GM21526 (cell line): ENCODE measurements at regions not wholly inside any gene's neighbourhood (a gene's known extent, or its start where the extent isn't known, plus 50 kb on each side); places are given as distances from the start of the nearest gene placed in this dataset.
"Not testable (repeated sequence)": the region's sequence is repeated elsewhere in the genome, so short reads cannot be mapped to it uniquely, and the experiment has no call there.

Experiments used
- ATAC-seq: cut with Tn5 transposase; IDR thresholded peaks from one replicate; pipeline ENCODE4 v1.9.1; 2021; ENCODE audit warnings: moderate library complexity; ENCODE audit not compliant: unreplicated experiment, low FRiP score

GRCh38 chr14:28252124-28252523 lies 514.5 kb upstream of the FOXG1 start:
- not testable (repeated sequence) for ATAC-seq

DNA sequence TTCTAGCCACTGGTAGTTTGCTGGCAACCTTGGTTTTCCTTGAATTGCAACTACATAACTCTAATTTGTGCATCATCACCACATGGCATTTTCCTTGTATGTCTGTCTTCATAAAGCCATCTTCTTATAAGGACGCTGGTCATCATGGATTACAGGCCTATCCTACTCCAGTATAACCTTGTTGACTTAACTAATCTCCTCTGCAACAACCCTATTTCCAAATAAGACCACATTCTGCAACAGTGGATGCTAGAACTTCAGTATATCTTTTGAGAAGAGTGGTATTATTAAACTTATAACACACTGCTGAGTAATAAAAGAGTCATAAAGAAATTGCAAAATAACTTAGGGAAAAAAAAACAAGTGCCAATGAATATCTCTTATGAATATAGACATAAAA lies 511.8 kb upstream of the FOXG1 start:
- ATAC-seq: no peak

GRCh38 chr14:28264306-28264705 lies 502.3 kb upstream of the FOXG1 start:
- no peak for ATAC-seq

DNA sequence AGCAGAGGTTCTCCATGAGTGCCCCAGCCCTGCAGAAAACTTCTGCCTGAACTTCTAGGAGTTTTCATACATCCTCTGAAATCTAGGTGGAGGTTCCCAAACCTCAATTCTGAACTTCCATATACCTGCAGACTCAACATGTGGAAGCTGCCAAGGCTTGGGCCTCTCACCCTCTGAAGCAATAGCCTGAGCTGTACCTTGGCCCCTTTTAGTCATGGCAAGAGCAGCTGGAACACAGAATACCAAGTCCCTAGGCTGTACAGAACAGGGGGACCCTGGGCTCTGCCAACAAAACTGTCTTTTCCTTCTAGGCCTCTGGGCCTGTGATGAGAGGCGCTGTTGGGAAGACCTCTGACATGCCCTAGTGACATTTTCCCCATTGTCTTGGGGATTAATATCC lies 494.3 kb upstream of the FOXG1 start:
- ATAC-seq: no peak

DNA sequence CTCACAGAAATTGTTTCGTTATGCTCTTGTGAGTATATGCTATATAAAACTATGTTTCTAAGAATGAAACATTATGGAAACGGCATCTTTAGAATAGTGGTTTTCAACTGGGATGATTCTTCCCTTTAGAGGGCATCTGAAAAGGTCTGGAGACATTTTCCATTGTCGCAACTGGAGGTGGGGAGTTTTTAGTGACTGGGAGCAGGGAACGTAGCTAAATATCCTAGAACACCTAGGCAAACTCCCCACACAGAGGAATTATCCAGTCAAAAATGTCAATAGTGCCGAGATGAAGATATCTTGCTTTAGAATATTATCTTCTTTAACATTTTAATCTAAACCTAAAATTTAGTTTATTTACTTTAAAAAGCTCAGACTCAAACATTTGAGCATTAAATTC lies 486.1 kb upstream of the FOXG1 start:
- ATAC-seq: no peak

GRCh38 chr14:28280997-28281598 lies 485.5 kb upstream of the FOXG1 start:
- no peak for ATAC-seq

DNA sequence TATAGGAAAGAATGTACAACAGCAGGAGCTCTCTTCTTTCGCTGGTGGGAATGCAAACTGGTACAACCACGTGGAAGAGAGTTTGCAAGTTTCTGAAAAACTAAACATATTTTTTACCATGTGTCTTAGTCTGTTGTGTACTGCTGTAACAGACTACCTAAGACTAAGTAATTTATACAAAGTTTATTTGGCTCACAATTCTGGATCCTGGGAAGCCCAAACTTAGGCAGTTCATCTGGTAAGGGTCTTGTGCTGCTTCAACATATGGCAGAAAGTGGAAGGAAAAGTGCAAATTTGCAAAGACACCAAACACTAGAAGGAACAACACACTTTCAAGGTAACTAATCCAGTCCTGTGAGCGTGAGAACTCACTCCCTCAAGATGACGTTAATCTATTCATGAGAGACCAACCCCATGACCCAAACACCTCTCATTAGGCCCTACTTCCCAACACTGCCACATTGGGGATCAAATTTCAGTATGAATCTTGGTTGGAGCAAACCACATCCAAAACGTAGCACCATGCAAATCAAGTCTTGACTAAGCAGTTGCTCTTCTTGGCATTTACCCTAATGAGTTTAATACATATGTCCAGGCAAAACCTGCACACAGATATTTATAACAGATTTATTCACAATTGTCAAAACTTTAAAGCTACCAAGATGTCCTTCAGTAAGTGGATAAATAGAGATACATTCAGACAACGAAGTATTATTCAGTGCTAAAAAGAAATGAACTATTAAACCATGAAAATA lies 481.9 kb upstream of the FOXG1 start:
- ATAC-seq: no peak

GRCh38 chr14:28294834-28295440 lies 471.6 kb upstream of the FOXG1 start:
- ATAC-seq: no peak

DNA sequence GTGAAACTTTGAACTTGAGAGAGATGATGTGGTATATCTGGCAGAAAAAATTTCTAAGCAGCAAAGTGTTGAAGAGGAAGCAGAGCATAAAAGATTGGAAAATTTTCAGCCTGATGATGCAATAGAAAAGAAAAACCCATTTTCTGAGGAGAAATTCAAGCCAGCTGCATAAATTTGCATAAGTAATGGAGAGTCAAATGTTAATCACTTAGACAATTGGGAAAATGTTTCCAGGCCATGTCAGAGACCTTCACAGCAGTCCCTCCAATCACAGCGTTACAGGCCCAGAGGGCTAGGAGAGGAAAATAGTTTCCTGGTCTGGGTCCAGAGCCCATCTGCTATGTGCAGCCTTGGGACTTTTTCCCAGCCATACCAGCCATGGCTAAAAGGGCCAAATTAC lies 469.0 kb upstream of the FOXG1 start:
- no peak for ATAC-seq

GRCh38 chr14:28298156-28298555 lies 468.4 kb upstream of the FOXG1 start:
- no peak for ATAC-seq

DNA sequence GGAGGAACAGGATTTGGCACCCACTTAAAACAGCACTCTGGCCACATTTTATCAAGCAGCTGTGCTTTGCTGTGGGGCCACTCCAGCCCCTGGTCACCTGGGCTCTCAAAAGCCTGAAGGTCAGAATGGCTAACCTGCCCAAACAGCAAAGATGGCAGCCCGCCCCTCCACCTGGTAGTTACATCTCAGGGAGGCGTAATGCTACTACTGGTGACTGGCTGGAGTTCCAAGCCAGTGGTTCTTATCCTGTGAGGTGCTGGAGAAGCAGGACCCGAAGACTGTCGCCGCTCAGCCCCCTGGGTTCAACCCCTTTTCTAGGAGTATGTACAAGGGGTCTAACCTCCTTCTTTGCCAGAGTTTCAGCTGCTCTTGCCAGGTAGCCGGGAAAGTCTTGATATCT lies 467.4 kb upstream of the FOXG1 start:
- ATAC-seq: no peak

GRCh38 chr14:28300356-28300755 lies 466.2 kb upstream of the FOXG1 start:
- no peak for ATAC-seq

DNA sequence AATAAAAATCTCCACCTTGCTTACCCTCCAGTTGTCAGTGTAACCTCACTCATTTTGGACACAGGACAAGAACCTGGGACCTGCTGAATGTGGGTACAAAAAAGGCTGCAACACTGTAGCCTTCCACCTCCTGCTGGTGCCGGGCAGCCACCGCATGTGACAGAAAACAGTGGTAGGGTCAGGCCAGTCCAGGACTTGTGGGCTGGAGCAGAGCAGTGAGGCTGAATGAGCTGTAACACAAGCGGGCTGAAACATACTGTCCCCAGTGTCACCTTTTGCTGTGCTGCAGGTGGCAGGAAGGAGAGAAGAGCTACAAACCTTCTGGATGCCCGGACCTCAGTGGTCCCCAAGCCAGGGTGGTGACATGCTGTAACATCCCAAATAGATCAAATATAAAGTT lies 465.4 kb upstream of the FOXG1 start:
- no peak for ATAC-seq

DNA sequence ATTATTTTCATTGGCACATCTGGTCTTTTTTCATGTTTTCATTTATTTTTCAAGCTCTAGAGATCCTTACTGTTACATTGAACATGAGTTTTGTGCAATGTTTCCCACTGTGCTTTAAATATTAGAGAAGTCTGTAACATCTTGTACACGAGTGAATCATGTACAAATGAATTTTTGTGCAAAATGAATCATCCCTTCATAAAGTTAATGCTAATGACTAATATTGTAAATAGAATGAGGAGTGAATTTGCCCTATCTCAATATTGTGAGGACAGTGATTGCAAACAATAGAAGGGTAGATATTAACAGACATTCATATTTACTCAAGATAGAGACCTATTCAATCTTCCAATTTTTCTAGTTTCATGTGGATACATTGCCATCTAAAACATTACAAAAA lies 463.3 kb upstream of the FOXG1 start:
- no peak for ATAC-seq

GRCh38 chr14:28305938-28306337 lies 460.6 kb upstream of the FOXG1 start:
- ATAC-seq: no peak

- ATAC-seq: no peak
These were observed 459.1 kb upstream of the FOXG1 start for GRCh38 chr14:28307506-28307905.

DNA sequence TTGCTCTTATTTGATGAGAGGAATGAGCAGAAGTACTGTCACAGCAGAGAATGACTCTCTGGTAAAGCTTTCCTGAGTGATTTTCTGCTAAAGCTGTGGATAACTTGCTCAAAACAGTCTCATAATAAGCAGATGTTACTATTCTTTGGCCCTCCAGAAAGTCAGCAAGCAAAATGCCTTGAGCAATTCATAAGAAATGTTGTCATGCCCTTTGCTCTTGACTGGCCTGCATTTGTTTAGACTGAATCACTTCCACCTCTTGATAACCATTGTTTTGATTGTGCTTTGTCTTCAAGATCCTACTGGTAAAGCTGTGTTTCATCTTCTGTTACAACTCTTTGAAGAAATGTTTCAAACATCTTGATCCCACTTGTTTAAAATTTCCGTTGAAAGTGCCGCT lies 457.9 kb upstream of the FOXG1 start:
- ATAC-seq: no peak

DNA sequence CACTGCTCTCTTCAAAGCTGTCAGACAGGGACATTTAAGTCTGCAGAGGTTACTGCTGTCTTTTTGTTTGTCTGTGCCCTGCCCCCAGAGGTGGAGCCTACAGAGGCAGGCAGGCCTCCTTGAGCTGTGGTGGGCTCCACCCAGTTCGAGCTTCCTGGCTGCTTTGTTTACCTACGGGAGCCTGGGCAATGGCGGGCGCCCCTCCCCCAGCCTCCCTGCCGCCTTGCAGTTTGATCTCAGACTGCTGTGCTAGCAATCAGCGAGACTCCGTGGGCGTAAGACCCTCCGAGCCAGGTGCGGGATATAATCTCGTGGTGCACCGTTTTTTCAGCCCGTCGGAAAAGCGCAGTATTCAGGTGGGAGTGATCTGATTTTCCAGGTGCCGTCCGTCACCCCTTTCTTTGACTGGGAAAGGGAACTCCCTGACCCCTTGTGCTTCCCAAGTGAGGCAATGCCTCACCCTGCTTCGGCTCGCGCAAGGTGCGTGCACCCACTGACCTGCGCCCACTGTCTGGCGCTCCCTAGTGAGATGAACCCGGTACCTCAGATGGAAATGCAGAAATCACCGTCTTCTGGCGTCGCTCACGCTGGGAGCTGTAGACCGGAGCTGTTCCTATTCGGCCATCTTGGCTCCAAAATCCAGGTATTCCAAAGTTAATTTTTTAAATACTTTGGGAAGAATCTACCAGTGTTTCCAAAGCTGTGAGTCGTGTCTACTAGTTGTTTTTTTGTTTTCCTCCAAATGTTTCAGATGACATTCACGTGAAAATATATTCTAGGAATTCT lies 448.5 kb upstream of the FOXG1 start:
- not testable (repeated sequence) for ATAC-seq

GRCh38 chr14:28321475-28322244 lies 444.9 kb upstream of the FOXG1 start:
- ATAC-seq: no peak

DNA sequence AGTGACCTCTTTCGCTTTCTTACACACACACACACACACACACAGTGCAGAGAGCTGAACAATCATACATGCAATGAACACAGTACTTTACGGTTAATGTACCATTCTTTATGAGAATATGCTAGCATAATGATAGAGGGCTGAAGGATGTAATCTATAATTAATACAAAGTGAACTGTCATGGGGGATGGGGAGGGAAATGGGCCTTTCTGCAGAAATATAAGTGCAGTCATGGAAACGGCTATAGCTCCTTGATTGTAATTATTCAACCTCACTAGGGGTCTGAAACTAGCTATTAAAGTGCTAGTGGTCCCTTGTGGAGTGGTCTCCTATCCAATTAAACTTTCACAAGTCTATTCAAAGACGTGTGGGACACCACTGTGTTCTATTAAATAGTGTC lies 443.2 kb upstream of the FOXG1 start:
- no peak for ATAC-seq
